GM18499 (cell line): ENCODE measurements at regions not wholly inside any gene's neighbourhood (a gene's known extent, or its start where the extent isn't known, plus 50 kb on each side); places are given as distances from the start of the nearest gene placed in this dataset.
"Not testable (repeated sequence)": the region's sequence is repeated elsewhere in the genome, so short reads cannot be mapped to it uniquely, and the experiment has no call there.

ENCODE experiments used
- ATAC-seq: cut with Tn5 transposase; IDR thresholded peaks from one replicate; pipeline ENCODE4 v1.9.1; 2021; ENCODE audit warnings: moderate number of reproducible peaks; ENCODE audit not compliant: insufficient read depth, unreplicated experiment

- no peak for ATAC-seq
Measured at GRCh38 chr3:72505539-72506405, 342.5 kb downstream of the SHQ1 start.

DNA sequence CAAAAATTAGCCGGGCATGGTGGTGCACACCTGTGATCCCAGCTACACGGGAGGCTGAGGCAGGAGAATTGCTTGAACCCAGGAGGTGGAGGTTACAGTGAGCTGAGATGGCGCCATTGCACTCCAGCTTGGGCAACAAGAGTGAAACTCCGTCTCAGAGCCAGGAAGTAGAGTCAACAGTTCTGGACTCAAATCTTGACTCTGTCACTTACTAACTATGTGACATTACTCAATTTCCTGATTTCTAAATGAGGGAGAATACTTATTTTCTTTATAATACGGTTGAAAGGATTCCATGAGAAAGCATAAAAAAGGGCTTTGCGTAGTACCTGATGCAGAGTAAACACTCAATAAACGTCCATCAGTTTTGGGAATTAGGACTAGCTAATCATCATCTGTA, 350.7 kb downstream of the SHQ1 start:
- not testable (repeated sequence) for ATAC-seq

DNA sequence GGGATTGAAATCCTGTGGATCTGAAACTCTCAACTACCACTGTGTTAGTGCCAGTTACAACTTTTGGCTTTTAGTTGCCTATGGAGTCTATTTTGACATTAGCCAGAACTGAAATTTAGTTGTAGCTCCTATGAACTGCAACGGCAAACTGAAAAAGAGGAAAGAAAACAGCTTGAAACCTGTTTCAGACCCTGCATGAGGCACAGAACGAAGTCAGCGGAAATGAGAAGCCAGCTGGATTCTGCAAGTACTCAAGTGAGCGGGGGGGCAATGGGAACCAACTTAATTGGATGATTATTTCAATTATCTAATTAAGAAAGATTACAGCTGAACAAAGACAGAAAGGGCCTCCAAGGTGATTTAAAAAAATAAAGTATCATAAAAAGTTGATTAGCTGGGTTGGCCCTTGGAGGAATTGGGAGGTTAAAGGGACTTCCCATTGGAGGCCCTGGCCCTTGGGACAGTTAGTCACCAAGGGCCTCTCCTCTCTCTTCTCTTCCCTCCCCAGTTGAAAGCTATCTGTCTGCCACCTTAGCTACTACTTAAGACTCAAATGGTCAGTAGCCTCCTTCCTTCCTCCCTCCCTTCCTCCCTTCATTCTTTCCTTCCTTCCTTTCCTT, 352.1 kb downstream of the SHQ1 start:
- ATAC-seq: no peak

DNA sequence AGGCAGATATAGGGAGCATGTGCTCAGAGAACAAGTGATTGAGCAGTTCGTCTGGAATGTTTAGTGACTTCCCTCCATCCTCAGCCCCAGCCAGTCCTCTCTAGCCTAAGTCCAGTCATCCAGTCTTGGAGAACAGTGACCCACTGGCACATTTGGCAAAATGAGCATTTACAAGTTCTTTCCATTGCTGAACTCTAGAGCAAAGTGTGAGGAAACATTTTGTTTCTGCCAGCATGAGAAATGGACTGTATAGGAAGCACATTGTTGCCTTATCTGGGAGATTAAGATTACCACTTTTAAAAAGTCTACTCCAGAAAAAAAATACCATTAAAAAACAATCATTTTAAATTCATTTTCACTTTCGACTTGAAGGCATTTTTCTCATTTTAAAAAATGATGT, 353.6 kb downstream of the SHQ1 start:
- ATAC-seq: no peak

- no peak for ATAC-seq
Measured at GRCh38 chr3:72494130-72494529, 354.1 kb downstream of the SHQ1 start.

- no peak for ATAC-seq
Measured at GRCh38 chr3:72492240-72492639, 356.0 kb downstream of the SHQ1 start.

- no peak for ATAC-seq
Measured at GRCh38 chr3:72490688-72491435, 357.4 kb downstream of the SHQ1 start.

GRCh38 chr3:72489901-72490300, 358.3 kb downstream of the SHQ1 start:
- no peak for ATAC-seq

GRCh38 chr3:72488738-72489035, 359.6 kb downstream of the SHQ1 start:
- no peak for ATAC-seq

DNA sequence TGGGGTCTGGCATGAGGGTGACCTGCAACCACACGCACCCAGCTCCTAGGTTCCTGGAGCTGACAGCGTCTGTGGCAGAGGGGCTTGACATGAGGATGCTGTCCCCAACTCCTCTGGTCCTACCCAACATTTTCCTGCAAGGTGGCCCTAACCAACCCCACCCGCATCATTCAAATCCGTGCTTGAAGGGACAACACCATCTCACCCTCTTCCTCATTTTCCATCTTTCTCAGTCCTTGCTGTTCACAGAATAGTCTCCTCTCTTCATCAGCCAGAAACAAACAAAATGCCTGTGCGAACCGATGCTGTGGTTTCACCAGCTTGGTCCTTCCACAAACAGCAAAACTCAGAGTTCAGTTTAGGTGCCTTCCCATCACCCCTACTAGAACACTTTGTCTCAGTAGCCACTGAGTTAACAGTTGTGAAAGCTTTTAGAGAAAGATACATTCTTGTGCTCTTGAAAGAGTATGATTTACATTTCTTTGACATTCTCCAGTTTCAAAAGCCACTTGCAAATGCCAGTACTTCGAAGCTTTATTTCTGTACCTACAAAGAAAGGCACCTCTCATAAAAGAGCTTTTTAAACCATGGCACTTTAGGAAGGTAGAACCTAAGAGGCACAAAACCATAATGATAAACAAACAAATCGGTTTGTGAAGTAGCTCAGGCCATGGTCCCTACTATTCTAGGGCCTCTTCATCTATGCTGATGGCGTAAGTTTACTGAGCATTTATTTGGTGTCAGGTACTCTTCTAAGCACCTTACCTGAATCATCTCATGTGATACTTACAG, 360.1 kb downstream of the SHQ1 start:
- ATAC-seq: no peak

DNA sequence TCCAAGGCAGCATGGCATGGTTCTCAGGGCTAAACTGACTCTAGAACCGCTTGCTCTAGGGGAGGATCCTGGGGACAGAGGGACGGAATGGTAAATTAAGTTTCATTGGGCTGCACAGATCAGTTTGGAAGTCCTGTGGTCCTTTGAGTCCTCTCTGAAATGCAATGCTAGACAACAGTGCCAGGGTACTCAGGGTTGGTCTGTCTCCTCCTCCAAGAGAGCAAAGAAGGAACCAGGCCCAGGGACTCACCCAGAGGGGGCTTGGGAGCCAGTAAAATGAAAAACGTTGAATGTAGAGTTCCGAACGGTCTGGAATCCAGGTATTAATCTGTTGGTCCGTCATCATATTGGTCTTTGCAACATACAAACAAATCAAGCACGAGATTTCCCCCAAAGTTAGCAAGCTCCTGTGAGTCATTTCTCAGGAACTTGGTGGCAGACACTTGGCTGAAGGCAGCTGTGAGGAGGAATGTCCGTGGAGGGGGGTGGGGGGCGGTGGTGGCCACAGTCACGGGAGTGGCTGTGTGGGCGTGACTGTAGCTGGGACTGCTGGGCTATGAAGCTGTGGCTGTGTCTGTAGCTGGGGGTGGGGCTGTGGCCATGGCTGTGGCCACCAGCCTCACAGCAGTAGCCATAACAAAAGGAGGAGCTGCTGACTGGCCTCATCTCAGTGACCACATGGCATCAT, 361.0 kb downstream of the SHQ1 start:
- ATAC-seq: no peak

- ATAC-seq: no peak
Measured at GRCh38 chr3:72485641-72486040, 362.6 kb downstream of the SHQ1 start.

GRCh38 chr3:72483554-72484104, 364.6 kb downstream of the SHQ1 start:
- no peak for ATAC-seq

GRCh38 chr3:72482589-72483321, 365.5 kb downstream of the SHQ1 start:
- no peak for ATAC-seq

DNA sequence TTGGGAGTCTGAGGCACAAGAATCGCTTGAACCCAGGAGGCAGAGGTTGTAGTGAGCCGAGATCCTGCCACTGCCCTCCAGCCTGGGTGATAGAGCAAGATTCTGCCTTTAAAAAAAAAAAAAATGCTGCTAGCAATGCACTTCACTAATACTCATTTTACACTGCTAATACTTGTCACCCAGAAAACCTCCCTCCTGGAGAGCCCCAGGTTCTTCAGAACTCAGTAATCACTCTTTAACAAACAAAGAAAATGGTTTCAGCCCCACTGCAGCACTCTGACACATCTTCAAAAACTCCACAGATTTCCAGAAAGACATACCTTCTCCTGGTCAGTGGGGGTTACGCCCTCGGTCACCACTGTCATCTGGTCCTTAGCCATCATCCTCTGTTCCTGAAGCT, 366.7 kb downstream of the SHQ1 start:
- ATAC-seq: no peak

DNA sequence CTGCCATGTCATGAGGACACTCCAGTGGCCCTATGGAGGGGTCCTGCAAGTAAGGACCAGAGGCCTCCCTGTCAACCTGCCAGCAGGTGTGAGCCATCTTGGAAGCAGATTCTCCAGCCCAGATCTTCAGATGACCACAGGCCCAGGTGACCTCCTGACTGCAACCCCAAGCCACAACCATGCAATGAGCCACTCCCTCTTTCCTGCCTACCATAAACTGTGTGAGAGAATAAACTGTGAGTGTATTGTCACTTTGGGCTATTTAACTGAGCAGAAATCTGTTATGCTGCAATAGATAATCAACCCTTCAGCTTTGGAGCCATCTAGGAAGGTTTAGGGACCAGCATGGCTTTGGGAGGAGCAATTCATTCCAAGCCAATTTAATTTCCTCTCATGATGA, 367.9 kb downstream of the SHQ1 start:
- no peak for ATAC-seq

DNA sequence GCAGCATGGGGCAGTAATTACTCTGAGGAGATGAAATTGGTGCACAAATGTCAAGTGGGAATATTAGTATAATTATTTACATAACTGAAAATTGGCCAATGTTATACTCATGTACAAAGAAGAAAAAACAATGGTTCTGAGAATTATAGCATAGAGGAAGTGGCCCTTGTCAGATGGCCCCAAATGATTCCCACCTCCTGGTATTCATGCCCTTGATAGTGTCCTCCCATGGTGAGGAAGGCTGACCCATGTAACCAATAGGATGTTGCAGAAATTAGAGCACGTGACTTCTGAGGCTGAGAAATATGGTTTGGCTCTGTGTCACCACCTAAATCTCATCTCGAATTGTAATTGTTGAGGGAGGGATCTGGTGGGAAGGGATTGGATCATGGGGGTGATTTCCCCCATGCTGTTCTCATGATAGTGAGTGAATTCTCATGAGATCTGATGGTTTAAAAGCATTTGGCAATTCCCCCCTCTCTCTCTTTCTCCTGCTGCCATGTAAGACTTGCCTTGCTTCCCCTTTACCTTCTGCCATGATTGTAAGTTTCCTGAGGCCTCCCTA, 368.5 kb downstream of the SHQ1 start:
- no peak for ATAC-seq

DNA sequence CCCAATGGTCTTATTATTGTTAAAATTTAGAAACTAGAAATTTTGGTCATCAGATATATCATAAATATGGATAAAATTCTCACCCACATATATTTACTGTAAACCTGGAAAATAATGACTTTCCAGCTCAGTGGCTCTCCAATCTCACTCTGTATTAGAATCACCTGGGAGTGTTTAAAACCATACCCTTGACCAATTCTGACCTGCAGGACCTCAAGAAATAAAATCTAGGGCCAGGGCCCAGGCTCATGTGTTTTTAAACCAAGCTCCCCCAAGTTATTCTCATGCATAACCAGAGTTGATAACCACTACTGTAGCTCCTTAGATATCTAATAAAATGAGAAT, 372.1 kb downstream of the SHQ1 start:
- ATAC-seq: no peak
